ENCODE measurements at regions not wholly inside any gene's neighbourhood (a gene's known extent, or its start where the extent isn't known, plus 50 kb on each side); places are given as distances from the start of the nearest gene placed in this dataset.

DNA sequence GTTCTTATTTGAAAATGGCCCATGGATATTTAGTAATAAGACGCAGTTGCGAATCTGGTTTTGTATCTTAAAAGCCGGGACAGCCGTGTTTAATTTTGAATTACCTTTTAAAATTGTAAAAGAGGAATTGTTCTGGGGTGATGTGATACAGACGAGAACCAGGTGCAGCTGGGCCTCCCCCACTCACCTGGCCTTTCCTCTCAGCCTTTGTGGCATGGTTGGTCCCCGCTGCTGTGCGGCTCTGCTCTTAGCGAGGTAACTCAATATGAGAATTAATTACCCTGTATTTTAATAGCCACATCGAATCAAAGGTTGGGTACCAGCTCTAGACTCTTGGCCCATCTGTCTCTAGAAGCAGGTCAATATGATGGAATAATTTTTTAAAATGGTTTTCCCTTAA is 56.5 kb upstream of the DACT2 start:
- TF ChIP-seq, protein P1, sequence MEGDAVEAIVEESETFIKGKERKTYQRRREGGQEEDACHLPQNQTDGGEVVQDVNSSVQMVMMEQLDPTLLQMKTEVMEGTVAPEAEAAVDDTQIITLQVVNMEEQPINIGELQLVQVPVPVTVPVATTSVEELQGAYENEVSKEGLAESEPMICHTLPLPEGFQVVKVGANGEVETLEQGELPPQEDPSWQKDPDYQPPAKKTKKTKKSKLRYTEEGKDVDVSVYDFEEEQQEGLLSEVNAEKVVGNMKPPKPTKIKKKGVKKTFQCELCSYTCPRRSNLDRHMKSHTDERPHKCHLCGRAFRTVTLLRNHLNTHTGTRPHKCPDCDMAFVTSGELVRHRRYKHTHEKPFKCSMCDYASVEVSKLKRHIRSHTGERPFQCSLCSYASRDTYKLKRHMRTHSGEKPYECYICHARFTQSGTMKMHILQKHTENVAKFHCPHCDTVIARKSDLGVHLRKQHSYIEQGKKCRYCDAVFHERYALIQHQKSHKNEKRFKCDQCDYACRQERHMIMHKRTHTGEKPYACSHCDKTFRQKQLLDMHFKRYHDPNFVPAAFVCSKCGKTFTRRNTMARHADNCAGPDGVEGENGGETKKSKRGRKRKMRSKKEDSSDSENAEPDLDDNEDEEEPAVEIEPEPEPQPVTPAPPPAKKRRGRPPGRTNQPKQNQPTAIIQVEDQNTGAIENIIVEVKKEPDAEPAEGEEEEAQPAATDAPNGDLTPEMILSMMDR (IDR thresholded peaks at IDR 0.05 in 4 of 5, conservative IDR thresholded peaks at IDR 0.05 in 1 of 5), result no peak
- TF ChIP-seq POLR2A (IDR thresholded peaks at IDR 0.05), result no peak

Data from gastrocnemius medialis (tissue), 4 donors.